Mesodermal cell (in vitro differentiated cells): ENCODE measurements at regions not wholly inside any gene's neighbourhood (a gene's known extent, or its start where the extent isn't known, plus 50 kb on each side); places are given as distances from the start of the nearest gene placed in this dataset.

ENCODE experiments used
- H3K27ac ChIP-seq: 2 replicates; pipeline ENCODE4 v1.7.0; 2013; ENCODE audit warnings: mild to moderate bottlenecking, low read depth, low read length, moderate library complexity; ENCODE audit not compliant: severe bottlenecking
- H3K36me3 ChIP-seq: 2 replicates; pipeline ENCODE4 v1.7.1; 2013; ENCODE audit warnings: mild to moderate bottlenecking, low read length, moderate library complexity; ENCODE audit not compliant: control insufficient read depth, insufficient read depth
- H3K4me1 ChIP-seq: one replicate; pipeline ENCODE4 v1.7.1; 2013; ENCODE audit warnings: mild to moderate bottlenecking, low read length; ENCODE audit not compliant: insufficient read depth, control insufficient read depth, poor library complexity, severe bottlenecking
- H3K4me3 ChIP-seq: 2 replicates; pipeline ENCODE4 v1.7.0; 2013; ENCODE audit warnings: low read length, control low read depth, mild to moderate bottlenecking; ENCODE audit not compliant: insufficient read depth, poor library complexity, severe bottlenecking; ENCODE audit errors: extremely low read depth
- H3K9me3 ChIP-seq: 2 replicates; pipeline ENCODE4 v1.7.1; 2013; ENCODE audit warnings: mild to moderate bottlenecking, low read length, moderate library complexity; ENCODE audit not compliant: control insufficient read depth
- WGBS, 2 experiments: methylation state at CpG; one replicate each; pipeline ENCODE4 v1.1.5; 2013; ENCODE audit warnings: missing lambda C conversion rate in 2 of 2; ENCODE audit not compliant: insufficient coverage in 2 of 2; 5-methylcytosine and 5-hydroxymethylcytosine counted together

GRCh38 chr16:26756633-26757032 is 310.1 kb upstream of the C16orf82 start:
- no peaks in the 10 kb centered on the region for H3K9me3 ChIP-seq
- no peaks in the 10 kb centered on the region for H3K36me3 ChIP-seq
- H3K4me3 ChIP-seq = no peak overlapping the region
- H3K4me1 ChIP-seq = no peaks in the 10 kb centered on the region
- WGBS, 2 experiments = 22 to 60% methylated on average over 1 of the region's 1 CpG
- H3K27ac ChIP-seq = no peak overlapping the region

- H3K9me3 ChIP-seq = no peaks in the 10 kb centered on the region
- 83% methylated on average over 7 to 8 of the region's 8 CpGs for WGBS, 2 experiments
Observed at GRCh38 chr16:26762594-26762993, 304.1 kb upstream of the C16orf82 start.

GRCh38 chr16:26765087-26765486 is 301.6 kb upstream of the C16orf82 start:
- no peaks in the 10 kb centered on the region for H3K4me1 ChIP-seq
- no peak overlapping the region for H3K4me3 ChIP-seq
- no peaks in the 10 kb centered on the region for H3K9me3 ChIP-seq
- 31 to 62% methylated on average over 3 to 4 of the region's 4 CpGs for WGBS, 2 experiments
- H3K27ac ChIP-seq = no peak overlapping the region
- no peaks in the 10 kb centered on the region for H3K36me3 ChIP-seq

More at GRCh38 chr16:26762594-26762993, 304.1 kb upstream of the C16orf82 start:
- H3K4me1 ChIP-seq = no peaks in the 10 kb centered on the region
- no peak overlapping the region for H3K4me3 ChIP-seq
- no peak overlapping the region for H3K27ac ChIP-seq
- H3K36me3 ChIP-seq = no peaks in the 10 kb centered on the region

GRCh38 chr16:26768385-26769010 is 298.2 kb upstream of the C16orf82 start:
- Histone ChIP-seq H3K36me3 (no peaks in the 10 kb centered on the region), H3K4me1 (no peaks in the 10 kb centered on the region), H3K9me3 (no peaks in the 10 kb centered on the region), H3K27ac (no peak overlapping the region), H3K4me3 (no peak overlapping the region)
- WGBS, 2 experiments = 20 to 91% methylated on average over 1 to 4 of the region's 9 CpGs

GRCh38 chr16:26770547-26770946 is 296.2 kb upstream of the C16orf82 start:
- Histone ChIP-seq H3K4me1 (no peaks in the 10 kb centered on the region), H3K9me3 (no peaks in the 10 kb centered on the region), H3K27ac (no peak overlapping the region), H3K4me3 (no peak overlapping the region), H3K36me3 (no peaks in the 10 kb centered on the region)

- 50% methylated on average over 2 of the region's 2 CpGs; no CpG with 5 or more reads in 1 of the 2 experiments for WGBS, 2 experiments
- no peaks in the 10 kb centered on the region for H3K36me3 ChIP-seq
- no peak overlapping the region for H3K4me3 ChIP-seq
- H3K9me3 ChIP-seq = no peaks in the 10 kb centered on the region
- H3K4me1 ChIP-seq = no peaks in the 10 kb centered on the region
- H3K27ac ChIP-seq = no peak overlapping the region
Observed at GRCh38 chr16:26772503-26772902, 294.2 kb upstream of the C16orf82 start.

- 71 to 79% methylated on average over 1 to 4 of the region's 4 CpGs for WGBS, 2 experiments
- no peak overlapping the region for H3K4me3 ChIP-seq
Observed at GRCh38 chr16:26777821-26778220, 288.9 kb upstream of the C16orf82 start.

GRCh38 chr16:26787924-26788323 is 278.8 kb upstream of the C16orf82 start:
- Histone ChIP-seq H3K9me3 (no peaks in the 10 kb centered on the region), H3K36me3 (no peaks in the 10 kb centered on the region), H3K4me3 (no peak overlapping the region), H3K4me1 (no peaks in the 10 kb centered on the region), H3K27ac (no peak overlapping the region)
- WGBS, 2 experiments = 95% methylated on average over 2 of the region's 4 CpGs; no CpG with 5 or more reads in 1 of the 2 experiments

More at GRCh38 chr16:26777821-26778220, 288.9 kb upstream of the C16orf82 start:
- Histone ChIP-seq H3K27ac (no peak overlapping the region), H3K36me3 (no peaks in the 10 kb centered on the region), H3K4me1 (no peaks in the 10 kb centered on the region), H3K9me3 (no peaks in the 10 kb centered on the region)

- peak overlapping the region; percentile 43 for H3K27ac ChIP-seq
- H3K4me3 ChIP-seq = no peak overlapping the region
- no peaks in the 10 kb centered on the region for H3K36me3 ChIP-seq
- H3K4me1 ChIP-seq = no peaks in the 10 kb centered on the region
- 81 to 85% methylated on average over 4 to 5 of the region's 6 CpGs for WGBS, 2 experiments
- H3K9me3 ChIP-seq = no peaks in the 10 kb centered on the region
Observed at GRCh38 chr16:26791169-26791568, 275.6 kb upstream of the C16orf82 start.

- H3K27ac ChIP-seq = no peak overlapping the region
- no peak overlapping the region for H3K4me3 ChIP-seq
- H3K9me3 ChIP-seq = no peaks in the 10 kb centered on the region
- no peaks in the 10 kb centered on the region for H3K4me1 ChIP-seq
- WGBS, 2 experiments = 39 to 40% methylated on average over 3 of the region's 3 CpGs
- no peaks in the 10 kb centered on the region for H3K36me3 ChIP-seq
Observed at GRCh38 chr16:26795184-26795583, 271.5 kb upstream of the C16orf82 start.

GRCh38 chr16:26801628-26802027 is 265.1 kb upstream of the C16orf82 start:
- Histone ChIP-seq H3K36me3 (no peaks in the 10 kb centered on the region), H3K4me3 (no peak overlapping the region), H3K27ac (no peak overlapping the region), H3K4me1 (no peaks in the 10 kb centered on the region), H3K9me3 (no peaks in the 10 kb centered on the region)
- WGBS, 2 experiments = no CpG with 5 or more reads among the region's 3 CpGs
